GM12878 (cell line): ENCODE measurements at regions not wholly inside any gene's neighbourhood (a gene's known extent, or its start where the extent isn't known, plus 50 kb on each side); places are given as distances from the start of the nearest gene placed in this dataset.

ENCODE experiments used
- ATAC-seq: fragments of 200-7000 bp; cut with Tn5 transposase; 3 replicates; pipeline ENCODE4 v1.9.1; 2020; ENCODE audit warnings: mild to moderate bottlenecking, moderate library complexity
- BruUV-seq: library from RNA; stranded (reverse); fragments of 400-500 nt; replicated peaks from 2 replicates; lab custom pipeline; 2021; lab: Mats Ljungman, UMichigan
- CTCF ChIA-PET: fragments of 300-600 bp; sonication (Branson Sonifier 250); formaldehyde crosslinking; extraction: SDS; loops from one replicate; lab custom pipeline; 2021; ENCODE audit warnings: inconsistent platforms; lab: Yijun Ruan, JAX
- POLR2A ChIA-PET: fragments of 350-600 bp; formaldehyde crosslinking; extraction: SDS; loops from one replicate; lab custom pipeline; 2021; ENCODE audit warnings: inconsistent platforms; lab: Charles Lee
- RAD21 ChIA-PET: fragments of 300-600 bp; sonication (Branson Sonifier 250); formaldehyde crosslinking; loops from one replicate; lab custom pipeline; 2023; ENCODE audit warnings: antibody characterized with exemption; ENCODE audit not compliant: unreplicated experiment; lab: Charles Lee
- SMC1A ChIA-PET: fragments of 300-600 bp; sonication (Branson Sonifier 250); formaldehyde crosslinking; loops from one replicate; lab custom pipeline; 2023; ENCODE audit not compliant: unreplicated experiment, uncharacterized antibody; lab: Charles Lee
- DNase-seq: peaks from one replicate; pipeline ENCODE4 v3.0.0-alpha.2; 2011; ENCODE audit warnings: low read depth, low spot score
- FAIRE-seq: peaks from 3 replicates; lab custom pipeline; 2011; peaks lifted over from hg19 to GRCh38; lab: Jason Lieb, UNC
- H2AFZ ChIP-seq: 2 replicates; pipeline ENCODE4 v1.6.0; 2011; ENCODE audit warnings: low read depth, low read length, control low read depth; ENCODE audit not compliant: control insufficient read depth
- H3K27ac ChIP-seq: 2 replicates; pipeline ENCODE4 v1.5.1; 2011; ENCODE audit warnings: control low read depth; ENCODE audit not compliant: control insufficient read depth, insufficient read depth
- H3K27me3 ChIP-seq, 2 experiments: replicated peaks in 1 of 2; 2 replicates each; pipeline versions ENCODE4 v1.6.0 to v1.6.1; 2011; ENCODE audit warnings: low read length in 1 of 2; ENCODE audit not compliant: control insufficient read depth in 2 of 2, insufficient read depth in 2 of 2
- H3K36me3 ChIP-seq, 2 experiments: 2 replicates each; pipeline ENCODE4 v1.5.1; 2011; ENCODE audit warnings: low read length in 1 of 2; ENCODE audit not compliant: control insufficient read depth in 2 of 2, insufficient read depth in 2 of 2
- H3K4me1 ChIP-seq: 2 replicates; pipeline ENCODE4 v1.6.1; 2011; ENCODE audit warnings: mild to moderate bottlenecking, low read length, moderate library complexity, mixed read lengths; ENCODE audit not compliant: control insufficient read depth, insufficient read depth
- H3K4me2 ChIP-seq: 2 replicates; pipeline ENCODE4 v1.6.0; 2011; ENCODE audit warnings: control low read depth; ENCODE audit not compliant: control insufficient read depth, insufficient read depth
- H3K4me3 ChIP-seq: fragments of 200-600 bp; sonication (generic); 2 replicates; pipeline ENCODE4 v1.5.1; 2016
- H3K79me2 ChIP-seq: 2 replicates; pipeline ENCODE4 v1.6.0; 2011; ENCODE audit warnings: low read length; ENCODE audit not compliant: control insufficient read depth, insufficient read depth
- H3K9ac ChIP-seq: 2 replicates; pipeline ENCODE4 v1.8.0; 2011; ENCODE audit warnings: low read length, control low read depth, mixed read lengths; ENCODE audit not compliant: control insufficient read depth, insufficient read depth
- H3K9me3 ChIP-seq: replicated peaks from 3 replicates; pipeline ENCODE4 v1.5.1; 2011; ENCODE audit warnings: mild to moderate bottlenecking, low read length; ENCODE audit not compliant: control insufficient read depth, insufficient read depth
- H4K20me1 ChIP-seq: 2 replicates; pipeline ENCODE4 v1.6.0; 2011; ENCODE audit not compliant: control insufficient read depth, insufficient read depth
- ASH2L ChIP-seq: fragments of 300-600, 200-600 bp; sonication (generic); IDR thresholded peaks from 2 replicates; pipeline ENCODE4 v1.6.1; 2017; ENCODE audit warnings: low read depth, mild to moderate bottlenecking, borderline replicate concordance
- BACH1 ChIP-seq: fragments of 450-650 bp; IDR thresholded peaks from 2 replicates; pipeline ENCODE4 v1.6.1; 2017; ENCODE audit warnings: mild to moderate bottlenecking, borderline replicate concordance
- BHLHE40 ChIP-seq, 2 experiments: fragments of 450-650 bp in 1 of 2; IDR thresholded peaks; 2 replicates each; pipeline ENCODE4 v1.6.1; 2011 to 2017; ENCODE audit warnings: low read depth in 2 of 2, borderline replicate concordance in 1 of 2, improper control_type of control experiment in 1 of 2, low read length in 1 of 2, mild to moderate bottlenecking in 1 of 2
- FOS ChIP-seq: IDR thresholded peaks from 3 replicates; pipeline ENCODE4 v1.6.1; 2011; ENCODE audit warnings: borderline replicate concordance; ENCODE audit not compliant: insufficient read length; ENCODE audit errors: extremely low read depth
- FOXM1 ChIP-seq: IDR thresholded peaks from 2 replicates; pipeline ENCODE4 v1.6.1; 2012; ENCODE audit warnings: low read depth, mild to moderate bottlenecking, inconsistent platforms, low read length, moderate library complexity
- GATAD2B ChIP-seq: fragments of 450-650 bp; conservative IDR thresholded peaks from 2 replicates; pipeline ENCODE4 v1.6.1; 2017; ENCODE audit warnings: low read depth, mild to moderate bottlenecking, moderate library complexity
- HCFC1 ChIP-seq: fragments of 150-350 bp; IDR thresholded peaks from 2 replicates; pipeline ENCODE4 v1.6.1; 2014; ENCODE audit warnings: low read length
- HDGF ChIP-seq: fragments of 450-650 bp; IDR thresholded peaks from 2 replicates; pipeline ENCODE4 v1.6.1; 2016; ENCODE audit warnings: antibody characterized with exemption
- NFIC ChIP-seq: IDR thresholded peaks from 2 replicates; pipeline ENCODE4 v1.6.1; 2012; ENCODE audit warnings: low read depth, mild to moderate bottlenecking, inconsistent platforms, low read length, moderate library complexity
- NFXL1 ChIP-seq: fragments of 450-650 bp; IDR thresholded peaks from 2 replicates; pipeline ENCODE4 v1.6.1; 2017; ENCODE audit warnings: antibody characterized with exemption, mild to moderate bottlenecking, borderline replicate concordance
- POLR2A ChIP-seq: IDR thresholded peaks from 2 replicates; pipeline ENCODE4 v1.6.1; 2011; ENCODE audit warnings: low read depth, mild to moderate bottlenecking, low read length
- RELA ChIP-seq: fragments of 450-650 bp; IDR thresholded peaks from 2 replicates; pipeline ENCODE4 v1.8.0; 2014; ENCODE audit warnings: borderline replicate concordance; ENCODE audit not compliant: partially characterized antibody
- SMARCA5 ChIP-seq: fragments of 450-650 bp; IDR thresholded peaks from 2 replicates; pipeline ENCODE4 v1.6.1; 2017; ENCODE audit warnings: mild to moderate bottlenecking
- TBL1XR1 ChIP-seq: IDR thresholded peaks from 2 replicates; pipeline ENCODE4 v1.6.1; 2012; ENCODE audit warnings: low read depth, low read length, improper control_type of control experiment
- USF1 ChIP-seq: IDR thresholded peaks from 2 replicates; pipeline ENCODE4 v1.6.1; 2011; ENCODE audit warnings: borderline replicate concordance, low read depth, mild to moderate bottlenecking, moderate library complexity, mixed read lengths, low read length; ENCODE audit not compliant: insufficient read depth; ENCODE audit errors: extremely low read length
- ZNF384 ChIP-seq: IDR thresholded peaks from 2 replicates; pipeline ENCODE4 v1.6.1; 2012; ENCODE audit warnings: low read depth, mild to moderate bottlenecking, low read length, improper control_type of control experiment, borderline replicate concordance
- WGBS: methylation state at CpG from one replicate; pipeline ENCODE4 v1.1.6; 2016; ENCODE audit warnings: low lambda C conversion rate; ENCODE audit not compliant: insufficient replicate concordance, insufficient coverage; ENCODE audit errors: missing lambda C conversion rate; 5-methylcytosine and 5-hydroxymethylcytosine counted together
- in situ Hi-C: fragments of 300-500 bp; cut with MboI; formaldehyde crosslinking; loops from 9 replicates; pipeline ENCODE4 v1.14.3; 2018; ENCODE audit warnings: mixed read lengths
- intact Hi-C: fragments of 100-400 bp; cut with micrococcal nuclease; formaldehyde crosslinking; loops from one replicate; pipeline ENCODE4 v1.14.2; 2022; ENCODE audit not compliant: unreplicated experiment
- TF ChIP-seq, protein P1 (sequence below): fragments of 450-650 bp; IDR thresholded peaks from 2 replicates; pipeline ENCODE4 v1.6.1; 2018; ENCODE audit warnings: mild to moderate bottlenecking, low read depth, moderate library complexity; ENCODE audit not compliant: partially characterized antibody

- H3K79me2 ChIP-seq, result no peaks in the 10 kb centered on the region
- ATAC-seq (no peak), DNase-seq (no peak), FAIRE-seq (no peak)
- RAD21 ChIA-PET, result no interaction called here
- H3K27me3 ChIP-seq, result no peaks in the 10 kb centered on the region; a peak in 1 of 4 replicates
- H3K9me3 ChIP-seq, result no peaks in the 10 kb centered on the region
- intact Hi-C loops, result no loop called here
- CTCF ChIA-PET, result no interaction called here
- no peaks in the 10 kb centered on the region for H3K4me1 ChIP-seq
- WGBS, result 52% methylated on average over 6 of the region's 6 CpGs
- in situ Hi-C loops, result no loop called here
- H3K36me3 ChIP-seq, result no peaks in the 10 kb centered on the region
- H3K9ac ChIP-seq, result no peak overlapping the region
- no peak overlapping the region for H2AFZ ChIP-seq
- H3K4me3 ChIP-seq, result no peak overlapping the region
- no peak overlapping the region for H3K4me2 ChIP-seq
- SMC1A ChIA-PET, result no interaction called here
- no TSS peak for BruUV-seq
- TF ChIP-seq FOXM1, result no peak
- TF ChIP-seq BACH1, result no peak
- no peak overlapping the region for H3K27ac ChIP-seq
- no peaks in the 10 kb centered on the region for H4K20me1 ChIP-seq
- POLR2A ChIA-PET, result no interaction called here
These were observed 118.7 kb upstream of the TSC22D1 start for GRCh38 chr13:44694842-44695241.

DNA sequence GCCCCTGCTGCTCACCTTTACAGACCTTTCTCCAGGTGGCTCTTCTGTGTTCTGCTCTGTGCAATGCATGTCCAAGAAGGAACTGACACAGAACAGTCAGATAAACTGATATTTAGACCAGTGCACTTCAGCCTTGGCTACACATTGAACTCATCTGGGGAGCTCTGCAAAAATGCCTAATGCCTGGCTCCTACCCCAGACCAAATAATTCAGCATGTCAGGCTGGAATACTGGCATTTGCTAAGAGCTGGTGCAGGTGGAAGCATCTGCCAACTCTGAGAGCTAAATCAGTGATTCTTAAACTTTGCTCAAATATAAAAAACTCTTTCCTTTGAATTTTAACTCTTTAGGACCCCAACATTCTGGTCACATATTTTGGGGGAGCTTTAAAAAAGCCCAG lies 118.2 kb upstream of the TSC22D1 start:
- H3K36me3 ChIP-seq, result no peaks in the 10 kb centered on the region
- no peak overlapping the region for H3K9ac ChIP-seq
- H2AFZ ChIP-seq, result no peak overlapping the region
- ChIA-PET RAD21 (interaction anchor here (0.6 kb wide), 1 partner anchor 68 kb away, joined by 4 read pairs; no protein-coding TSS in a partner anchor), CTCF (no interaction called here), SMC1A (no interaction called here), POLR2A (interaction anchor here (0.7 kb wide), 1 partner anchor 9 kb away, joined by 6 read pairs; no protein-coding TSS in a partner anchor)
- BruUV-seq, result no TSS peak
- H4K20me1 ChIP-seq, result no peaks in the 10 kb centered on the region
- no peaks in the 10 kb centered on the region; a peak in 1 of 4 replicates for H3K27me3 ChIP-seq
- FAIRE-seq (no peak), ATAC-seq (no peak), DNase-seq (no peak)
- H3K27ac ChIP-seq, result no peak overlapping the region
- no peaks in the 10 kb centered on the region for H3K79me2 ChIP-seq
- in situ Hi-C loops, result no loop called here
- H3K4me3 ChIP-seq, result no peak overlapping the region
- H3K9me3 ChIP-seq, result no peaks in the 10 kb centered on the region
- intact Hi-C loops, result no loop called here
- no peak overlapping the region for H3K4me2 ChIP-seq
- H3K4me1 ChIP-seq, result no peaks in the 10 kb centered on the region
- TF ChIP-seq NFIC (no peak), FOS (no peak), SMARCA5 (no peak), NFXL1 (no peak), ZNF384 (no peak), RELA (no peak), HCFC1 (no peak), POLR2A (no peak), BHLHE40 (IDR thresholded peaks at IDR 0.05; ENCODE audit: borderline replicate concordance in 1 of 2, low read depth in 2 of 2, low read length in 1 of 2) (no peak), ASH2L (no peak), HDGF (no peak), GATAD2B (no peak), TBL1XR1 (no peak), USF1 (no peak)
- TF ChIP-seq, protein P1, sequence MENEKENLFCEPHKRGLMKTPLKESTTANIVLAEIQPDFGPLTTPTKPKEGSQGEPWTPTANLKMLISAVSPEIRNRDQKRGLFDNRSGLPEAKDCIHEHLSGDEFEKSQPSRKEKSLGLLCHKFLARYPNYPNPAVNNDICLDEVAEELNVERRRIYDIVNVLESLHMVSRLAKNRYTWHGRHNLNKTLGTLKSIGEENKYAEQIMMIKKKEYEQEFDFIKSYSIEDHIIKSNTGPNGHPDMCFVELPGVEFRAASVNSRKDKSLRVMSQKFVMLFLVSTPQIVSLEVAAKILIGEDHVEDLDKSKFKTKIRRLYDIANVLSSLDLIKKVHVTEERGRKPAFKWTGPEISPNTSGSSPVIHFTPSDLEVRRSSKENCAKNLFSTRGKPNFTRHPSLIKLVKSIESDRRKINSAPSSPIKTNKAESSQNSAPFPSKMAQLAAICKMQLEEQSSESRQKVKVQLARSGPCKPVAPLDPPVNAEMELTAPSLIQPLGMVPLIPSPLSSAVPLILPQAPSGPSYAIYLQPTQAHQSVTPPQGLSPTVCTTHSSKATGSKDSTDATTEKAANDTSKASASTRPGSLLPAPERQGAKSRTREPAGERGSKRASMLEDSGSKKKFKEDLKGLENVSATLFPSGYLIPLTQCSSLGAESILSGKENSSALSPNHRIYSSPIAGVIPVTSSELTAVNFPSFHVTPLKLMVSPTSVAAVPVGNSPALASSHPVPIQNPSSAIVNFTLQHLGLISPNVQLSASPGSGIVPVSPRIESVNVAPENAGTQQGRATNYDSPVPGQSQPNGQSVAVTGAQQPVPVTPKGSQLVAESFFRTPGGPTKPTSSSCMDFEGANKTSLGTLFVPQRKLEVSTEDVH, result no peak
